Neural progenitor cell (in vitro differentiated cells): ENCODE measurements at regions not wholly inside any gene's neighbourhood (a gene's known extent, or its start where the extent isn't known, plus 50 kb on each side); places are given as distances from the start of the nearest gene placed in this dataset.
A peak's percentile ranks its signal among the peaks of the same experiment; 100 is the strongest.

Experiments
- DNase-seq: peaks from one replicate; pipeline ENCODE4 v3.0.0-alpha.2; 2016; ENCODE audit warnings: low spot score
- H2AFZ ChIP-seq: fragments of 200-600 bp; sonication (generic); replicated peaks from 2 replicates; pipeline ENCODE4 v1.6.1; 2016; ENCODE audit warnings: antibody characterized with exemption
- H3F3A ChIP-seq: fragments of 200-600 bp; sonication (generic); 2 replicates; pipeline ENCODE4 v1.6.1; 2016; ENCODE audit warnings: antibody characterized with exemption, low read depth
- H3K27ac ChIP-seq: fragments of 200-600 bp; sonication (generic); 2 replicates; pipeline ENCODE4 v1.5.1; 2016; ENCODE audit warnings: mild to moderate bottlenecking
- H3K27me3 ChIP-seq: fragments of 200-600 bp; sonication (generic); 2 replicates; pipeline ENCODE4 v1.6.1; 2016; ENCODE audit warnings: mild to moderate bottlenecking, moderate library complexity
- H3K36me3 ChIP-seq: fragments of 200-600 bp; sonication (generic); 2 replicates; pipeline ENCODE4 v1.5.1; 2016
- H3K4me1 ChIP-seq: fragments of 200-600 bp; sonication (generic); 2 replicates; pipeline ENCODE4 v1.6.1; 2016; ENCODE audit warnings: mixed run types
- H3K4me2 ChIP-seq: fragments of 200-600 bp; sonication (generic); 2 replicates; pipeline ENCODE4 v1.6.1; 2016
- H3K4me3 ChIP-seq: fragments of 200-600 bp; sonication (generic); 2 replicates; pipeline ENCODE4 v1.5.1; 2016
- H3K79me2 ChIP-seq: fragments of 200-600 bp; sonication (generic); 2 replicates; pipeline ENCODE4 v1.6.1; 2016; ENCODE audit warnings: low read depth
- H3K9ac ChIP-seq: fragments of 200-600 bp; sonication (generic); 2 replicates; pipeline ENCODE4 v1.6.1; 2016
- H3K9me3 ChIP-seq: fragments of 200-600 bp; sonication (generic); 2 replicates; pipeline ENCODE4 v1.5.1; 2016; ENCODE audit warnings: low read depth
- H4K20me1 ChIP-seq: fragments of 200-600 bp; sonication (generic); 2 replicates; pipeline ENCODE4 v1.6.1; 2016; ENCODE audit warnings: low read depth
- H3K27ac Mint-ChIP-seq: 3 replicates; pipeline ENCODE4 v1.8.0; 2021; ENCODE audit warnings: mixed read lengths
- H3K27me3 Mint-ChIP-seq: 2 replicates; pipeline ENCODE4 v1.8.0; 2022; ENCODE audit warnings: low read depth, mild to moderate bottlenecking, inconsistent platforms, moderate library complexity, mixed read lengths; ENCODE audit not compliant: insufficient read depth
- H3K36me3 Mint-ChIP-seq: 3 replicates; pipeline ENCODE4 v1.8.0; 2021; ENCODE audit warnings: mixed read lengths
- H3K4me1 Mint-ChIP-seq: 3 replicates; pipeline ENCODE4 v1.8.0; 2021; ENCODE audit warnings: mixed read lengths
- H3K4me3 Mint-ChIP-seq: 3 replicates; pipeline ENCODE4 v1.8.0; 2021; ENCODE audit warnings: mild to moderate bottlenecking, moderate library complexity, mixed read lengths
- H3K9me3 Mint-ChIP-seq: 3 replicates; pipeline ENCODE4 v1.8.0; 2020; ENCODE audit warnings: mixed read lengths
- CTCF ChIP-seq: fragments of 200-600 bp; sonication (generic); IDR thresholded peaks from 2 replicates; pipeline ENCODE4 v1.5.1; 2017; ENCODE audit warnings: antibody characterized with exemption, mild to moderate bottlenecking
- EZH2 ChIP-seq: fragments of 200-600 bp; sonication (generic); IDR thresholded peaks from 2 replicates; pipeline ENCODE4 v1.6.1; 2017; ENCODE audit warnings: antibody characterized with exemption, mild to moderate bottlenecking, moderate library complexity
- EZH2phosphoT487 ChIP-seq: fragments of 200-600 bp; sonication (generic); IDR thresholded peaks from 2 replicates; pipeline ENCODE4 v1.6.1; 2017; ENCODE audit warnings: antibody characterized with exemption

GRCh38 chr10:4567637-4568036, 258.4 kb upstream of the AKR1E2 start:
- H3K4me1 ChIP-seq: peaks cover 8% of the 10 kb centered on the region
- H4K20me1 ChIP-seq: no peaks in the 10 kb centered on the region
- no peaks in the 10 kb centered on the region for H3K36me3 Mint-ChIP-seq
- peaks cover 2% of the 10 kb centered on the region for H3K4me1 Mint-ChIP-seq
- H3F3A ChIP-seq: no peaks in the 10 kb centered on the region
- H3K79me2 ChIP-seq: no peaks in the 10 kb centered on the region
- H3K4me2 ChIP-seq: no peak overlapping the region
- H3K9me3 Mint-ChIP-seq: no peaks in the 10 kb centered on the region
- no peak overlapping the region for H3K4me3 ChIP-seq
- no peak overlapping the region for H3K4me3 Mint-ChIP-seq
- TF ChIP-seq EZH2phosphoT487: no peak
- TF ChIP-seq CTCF: no peak
- no peak for TF ChIP-seq EZH2
- no peak for DNase-seq
- H3K27me3 ChIP-seq: no peaks in the 10 kb centered on the region
- no peaks in the 10 kb centered on the region for H3K9me3 ChIP-seq
- no peaks in the 10 kb centered on the region for H3K27me3 Mint-ChIP-seq
- no peak overlapping the region for H3K27ac ChIP-seq
- no peak overlapping the region for H2AFZ ChIP-seq
- no peak overlapping the region for H3K27ac Mint-ChIP-seq
- H3K36me3 ChIP-seq: no peaks in the 10 kb centered on the region
- H3K9ac ChIP-seq: no peak overlapping the region

- Histone ChIP-seq H3K4me1 (peaks cover 8% of the 10 kb centered on the region), H3F3A (no peaks in the 10 kb centered on the region), H3K9me3 (no peaks in the 10 kb centered on the region), H3K4me2 (peak overlapping the region; percentile 11), H3K9ac (no peak overlapping the region), H3K4me3 (no peak overlapping the region), H3K36me3 (no peaks in the 10 kb centered on the region), H3K27ac (no peak overlapping the region), H4K20me1 (no peaks in the 10 kb centered on the region), H3K27me3 (no peaks in the 10 kb centered on the region), H2AFZ (peak overlapping the region; percentile 31), H3K79me2 (no peaks in the 10 kb centered on the region)
- no peak for TF ChIP-seq EZH2
- TF ChIP-seq CTCF: no peak
- no peak for TF ChIP-seq EZH2phosphoT487
- no peaks in the 10 kb centered on the region for H3K9me3 Mint-ChIP-seq
- H3K27ac Mint-ChIP-seq: no peak overlapping the region
- no peak for DNase-seq
- H3K27me3 Mint-ChIP-seq: no peaks in the 10 kb centered on the region
- H3K4me3 Mint-ChIP-seq: no peak overlapping the region
- peaks cover 2% of the 10 kb centered on the region for H3K4me1 Mint-ChIP-seq
- no peaks in the 10 kb centered on the region for H3K36me3 Mint-ChIP-seq
Measured at GRCh38 chr10:4566011-4566410, 260.0 kb upstream of the AKR1E2 start.

- Histone ChIP-seq H3K9me3 (no peaks in the 10 kb centered on the region), H3K27me3 (no peaks in the 10 kb centered on the region), H3K27ac (no peak overlapping the region), H3K4me2 (no peak overlapping the region), H3K9ac (no peak overlapping the region), H3F3A (no peaks in the 10 kb centered on the region), H2AFZ (no peak overlapping the region), H3K36me3 (no peaks in the 10 kb centered on the region), H4K20me1 (no peaks in the 10 kb centered on the region), H3K79me2 (no peaks in the 10 kb centered on the region), H3K4me3 (no peak overlapping the region), H3K4me1 (peaks cover 6% of the 10 kb centered on the region)
- peaks cover 2% of the 10 kb centered on the region for H3K4me1 Mint-ChIP-seq
- no peak overlapping the region for H3K27ac Mint-ChIP-seq
- H3K27me3 Mint-ChIP-seq: no peaks in the 10 kb centered on the region
- no peak overlapping the region for H3K4me3 Mint-ChIP-seq
- DNase-seq: no peak
- H3K9me3 Mint-ChIP-seq: no peaks in the 10 kb centered on the region
- no peaks in the 10 kb centered on the region for H3K36me3 Mint-ChIP-seq
- TF ChIP-seq EZH2phosphoT487: no peak
- no peak for TF ChIP-seq CTCF
- no peak for TF ChIP-seq EZH2
Measured at GRCh38 chr10:4561296-4561695, 264.7 kb upstream of the AKR1E2 start.

- H3K4me3 Mint-ChIP-seq: no peak overlapping the region
- H3K9me3 Mint-ChIP-seq: no peaks in the 10 kb centered on the region
- H2AFZ ChIP-seq: no peak overlapping the region
- H3K9ac ChIP-seq: no peak overlapping the region
- DNase-seq: no peak
- no peak overlapping the region for H3K4me3 ChIP-seq
- H3K36me3 Mint-ChIP-seq: no peaks in the 10 kb centered on the region
- H3K27ac ChIP-seq: no peak overlapping the region
- H3K4me1 Mint-ChIP-seq: peaks cover 3% of the 10 kb centered on the region
- no peaks in the 10 kb centered on the region for H3K27me3 ChIP-seq
- no peaks in the 10 kb centered on the region for H3K9me3 ChIP-seq
- H3K4me2 ChIP-seq: no peak overlapping the region
- no peaks in the 10 kb centered on the region for H3K79me2 ChIP-seq
- no peak overlapping the region for H3K27ac Mint-ChIP-seq
- H3K4me1 ChIP-seq: no peaks in the 10 kb centered on the region
- TF ChIP-seq EZH2: no peak
- TF ChIP-seq CTCF: no peak
- no peak for TF ChIP-seq EZH2phosphoT487
- no peaks in the 10 kb centered on the region for H3F3A ChIP-seq
- H4K20me1 ChIP-seq: no peaks in the 10 kb centered on the region
- H3K27me3 Mint-ChIP-seq: no peaks in the 10 kb centered on the region
- no peaks in the 10 kb centered on the region for H3K36me3 ChIP-seq
Measured at GRCh38 chr10:4557469-4557868, 268.5 kb upstream of the AKR1E2 start.
